GM12873 (cell line): ENCODE measurements at regions not wholly inside any gene's neighbourhood (a gene's known extent, or its start where the extent isn't known, plus 50 kb on each side); places are given as distances from the start of the nearest gene placed in this dataset.

ENCODE experiments used
- CTCF ChIP-seq: IDR thresholded peaks from 2 replicates; pipeline ENCODE4 v1.5.1; 2012; ENCODE audit warnings: low read depth, mild to moderate bottlenecking, moderate library complexity, low read length, control low read depth; ENCODE audit not compliant: insufficient read depth; ENCODE audit errors: missing control alignments

GRCh38 chr3:146921693-146922092 lies 316.5 kb upstream of the PLSCR5 start:
- no peak for TF ChIP-seq CTCF

- no peak for TF ChIP-seq CTCF
These were observed 309.3 kb upstream of the PLSCR5 start for GRCh38 chr3:146914409-146914808.

DNA sequence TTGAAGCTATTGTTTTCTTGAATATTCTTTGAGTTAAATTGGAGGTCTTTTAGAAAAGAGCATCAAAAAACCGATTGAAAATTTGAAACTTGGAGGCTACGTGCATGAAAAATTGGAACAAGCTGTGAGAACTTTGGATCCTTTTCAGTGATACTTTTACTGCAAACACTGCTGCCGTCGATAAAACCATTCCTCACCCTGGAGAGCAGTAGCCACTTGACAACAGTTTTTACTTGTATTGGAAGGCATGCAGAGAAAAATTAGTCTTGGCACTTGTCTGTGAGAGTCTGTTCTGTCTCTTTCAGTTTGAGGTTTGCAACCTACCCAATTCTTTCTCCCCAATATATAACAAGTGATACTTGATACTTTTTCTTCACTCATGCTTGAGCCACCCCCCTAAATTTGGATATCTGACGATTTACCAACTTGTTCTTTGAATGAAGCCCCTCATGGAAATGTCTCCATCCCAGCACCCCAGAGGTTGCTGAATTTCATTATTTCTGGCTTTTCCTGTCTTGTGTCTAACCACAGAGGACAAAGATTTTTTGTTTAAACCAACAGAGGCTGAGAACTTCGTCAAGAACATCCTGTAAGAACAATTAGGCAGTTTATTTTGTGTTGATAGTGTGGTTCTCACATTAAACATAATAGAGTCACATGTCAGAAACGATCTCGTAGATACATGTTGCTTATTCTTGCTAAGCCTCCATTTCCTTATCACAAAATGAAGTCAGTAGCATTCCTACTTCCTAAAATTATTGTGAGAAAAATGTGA lies 307.3 kb upstream of the PLSCR5 start:
- no peak for TF ChIP-seq CTCF

GRCh38 chr3:146903927-146904326 lies 298.8 kb upstream of the PLSCR5 start:
- no peak for TF ChIP-seq CTCF

DNA sequence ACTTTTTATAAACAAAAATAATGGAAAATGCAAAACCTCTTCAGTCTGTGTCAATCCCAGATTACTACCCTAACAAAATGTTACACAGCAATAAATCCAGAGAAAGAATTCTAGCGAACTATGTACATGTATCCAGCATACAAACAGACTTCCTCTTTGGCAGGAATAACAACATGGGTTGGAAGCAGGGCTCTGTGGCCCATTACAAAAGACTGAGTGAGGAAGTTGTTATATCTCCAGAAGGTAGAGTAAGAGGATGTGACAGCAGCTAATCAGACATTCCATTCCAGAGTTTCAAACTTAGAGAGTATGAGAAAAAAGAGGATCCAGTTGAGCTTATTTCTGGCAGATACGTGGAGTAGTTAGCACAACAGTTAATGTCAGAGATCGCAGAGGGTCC lies 294.0 kb upstream of the PLSCR5 start:
- TF ChIP-seq CTCF: no peak

DNA sequence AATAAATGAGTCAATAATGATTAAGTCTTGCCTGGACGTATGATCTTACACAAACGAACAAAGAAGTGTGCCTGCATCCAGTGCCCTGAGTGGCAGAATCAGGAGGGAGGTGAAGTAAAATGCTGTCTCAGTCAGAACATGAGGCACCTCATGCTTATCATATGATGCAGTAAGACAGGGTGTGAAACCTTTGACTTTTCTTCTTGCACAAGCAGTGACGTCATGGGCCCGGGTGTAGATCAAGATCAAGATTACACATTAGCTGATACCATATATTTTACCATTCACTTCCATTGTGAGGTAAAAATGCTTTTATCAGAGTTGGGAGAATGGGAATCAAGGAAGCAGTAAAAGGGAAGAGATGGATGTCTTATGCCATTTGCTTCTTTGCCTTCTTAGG lies 291.6 kb upstream of the PLSCR5 start:
- no peak for TF ChIP-seq CTCF

DNA sequence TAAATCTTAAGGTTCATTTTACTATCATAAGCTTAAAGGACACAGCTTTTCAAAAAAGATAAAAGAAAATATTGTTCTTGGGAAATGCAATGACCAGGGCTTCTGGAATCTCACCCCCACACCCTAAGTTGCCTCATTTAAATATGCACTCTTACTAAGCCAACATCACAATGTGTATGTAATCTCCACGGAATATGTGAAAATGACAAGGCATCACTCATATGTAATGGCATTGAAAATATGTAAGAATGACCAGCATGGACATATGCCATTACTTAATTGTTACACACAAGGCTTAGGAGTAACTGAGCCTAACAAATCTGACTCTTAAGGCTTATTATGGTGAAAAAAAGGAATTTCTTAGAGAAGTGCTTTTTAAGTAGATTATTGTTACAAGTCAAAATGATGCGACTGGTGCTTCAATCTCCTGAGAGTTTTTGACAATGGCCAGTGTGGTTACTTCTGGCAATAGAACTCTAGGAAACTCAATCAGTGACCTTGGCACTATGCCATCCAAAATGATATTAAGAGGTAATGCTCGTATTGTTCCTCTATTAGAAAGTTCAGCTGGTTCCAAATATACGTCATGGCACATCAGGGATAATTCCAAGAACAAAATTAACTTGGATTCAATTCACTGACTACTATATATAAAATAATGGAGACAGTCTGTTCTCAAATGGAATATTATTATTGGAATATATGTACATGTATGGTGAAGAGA lies 290.0 kb upstream of the PLSCR5 start:
- TF ChIP-seq CTCF: no peak
